ENCODE measurements at regions not wholly inside any gene's neighbourhood (a gene's known extent, or its start where the extent isn't known, plus 50 kb on each side); places are given as distances from the start of the nearest gene placed in this dataset.
"Not testable (repeated sequence)": the region's sequence is repeated elsewhere in the genome, so short reads cannot be mapped to it uniquely, and the experiment has no call there.

GRCh38 chr13:76829572-76830327 is 56.5 kb downstream of the KCTD12 start:
- H3K4me2 ChIP-seq: no peak overlapping the region
- H3K36me3 ChIP-seq: no peaks in the 10 kb centered on the region
- H4K20me1 ChIP-seq: no peaks in the 10 kb centered on the region
- H3K9me3 ChIP-seq: no peaks in the 10 kb centered on the region
- no peak for TF ChIP-seq Cebpa-rat (IDR thresholded peaks at IDR 0.05)
- no peaks in the 10 kb centered on the region for H3K27me3 ChIP-seq
- no peak overlapping the region for H3K4me3 ChIP-seq
- no peaks in the 10 kb centered on the region for H3K4me1 ChIP-seq
- H3K27ac ChIP-seq: no peak overlapping the region
- H3K9ac ChIP-seq: no peak overlapping the region

GRCh38 chr13:76828316-76828741 is 57.9 kb downstream of the KCTD12 start:
- no peaks in the 10 kb centered on the region for H4K20me1 ChIP-seq
- H3K4me1 ChIP-seq: no peaks in the 10 kb centered on the region
- no peak overlapping the region for H3K4me3 ChIP-seq
- H3K27me3 ChIP-seq: no peaks in the 10 kb centered on the region
- H3K9me3 ChIP-seq: no peaks in the 10 kb centered on the region
- H3K9ac ChIP-seq: no peak overlapping the region
- H3K4me2 ChIP-seq: no peak overlapping the region
- no peaks in the 10 kb centered on the region for H3K36me3 ChIP-seq
- no peak overlapping the region for H3K27ac ChIP-seq
- TF ChIP-seq Cebpa-rat (IDR thresholded peaks at IDR 0.05): no peak

GRCh38 chr13:76826527-76826926 is 59.7 kb downstream of the KCTD12 start:
- Histone ChIP-seq H3K4me2 (no peak overlapping the region), H3K9me3 (no peaks in the 10 kb centered on the region), H3K27ac (no peak overlapping the region), H4K20me1 (no peaks in the 10 kb centered on the region), H3K36me3 (no peaks in the 10 kb centered on the region), H3K4me1 (no peaks in the 10 kb centered on the region), H3K27me3 (no peaks in the 10 kb centered on the region), H3K9ac (no peak overlapping the region), H3K4me3 (no peak overlapping the region)
- no peak for TF ChIP-seq Cebpa-rat (IDR thresholded peaks at IDR 0.05)

GRCh38 chr13:76825430-76825829 is 60.8 kb downstream of the KCTD12 start:
- no peak for TF ChIP-seq Cebpa-rat (IDR thresholded peaks at IDR 0.05)
- Histone ChIP-seq H4K20me1 (no peaks in the 10 kb centered on the region), H3K9ac (no peak overlapping the region), H3K27ac (no peak overlapping the region), H3K36me3 (no peaks in the 10 kb centered on the region), H3K9me3 (no peaks in the 10 kb centered on the region), H3K4me1 (no peaks in the 10 kb centered on the region), H3K27me3 (no peaks in the 10 kb centered on the region), H3K4me2 (no peak overlapping the region), H3K4me3 (no peak overlapping the region)

- Histone ChIP-seq H4K20me1 (no peaks in the 10 kb centered on the region), H3K4me1 (no peaks in the 10 kb centered on the region), H3K9me3 (no peaks in the 10 kb centered on the region), H3K27me3 (no peaks in the 10 kb centered on the region), H3K4me3 (no peak overlapping the region), H3K36me3 (no peaks in the 10 kb centered on the region), H3K4me2 (no peak overlapping the region), H3K27ac (no peak overlapping the region), H3K9ac (no peak overlapping the region)
- no peak for TF ChIP-seq Cebpa-rat (IDR thresholded peaks at IDR 0.05)
These were observed 62.2 kb downstream of the KCTD12 start for GRCh38 chr13:76823969-76824368.

GRCh38 chr13:76822698-76823267 is 63.4 kb downstream of the KCTD12 start:
- Histone ChIP-seq H3K4me3 (no peak overlapping the region), H3K4me1 (no peaks in the 10 kb centered on the region), H3K4me2 (no peak overlapping the region), H3K9me3 (no peaks in the 10 kb centered on the region), H3K27ac (no peak overlapping the region), H3K36me3 (no peaks in the 10 kb centered on the region), H3K9ac (no peak overlapping the region), H3K27me3 (no peaks in the 10 kb centered on the region), H4K20me1 (no peaks in the 10 kb centered on the region)
- TF ChIP-seq Cebpa-rat (IDR thresholded peaks at IDR 0.05): no peak

GRCh38 chr13:76821222-76821621 is 65.0 kb downstream of the KCTD12 start:
- H3K4me2 ChIP-seq, H3K27me3 ChIP-seq, H3K9me3 ChIP-seq, H3K36me3 ChIP-seq, H3K9ac ChIP-seq, H3K4me3 ChIP-seq, H3K27ac ChIP-seq, H3K4me1 ChIP-seq, H4K20me1 ChIP-seq: not testable (repeated sequence)

GRCh38 chr13:76820759-76821158 is 65.4 kb downstream of the KCTD12 start:
- no peak for TF ChIP-seq Cebpa-rat (IDR thresholded peaks at IDR 0.05)
- no peak overlapping the region for H3K4me3 ChIP-seq
- no peak overlapping the region for H3K4me2 ChIP-seq
- no peaks in the 10 kb centered on the region for H3K9me3 ChIP-seq
- H3K27me3 ChIP-seq: no peaks in the 10 kb centered on the region
- no peaks in the 10 kb centered on the region for H3K36me3 ChIP-seq
- H4K20me1 ChIP-seq: no peaks in the 10 kb centered on the region
- H3K9ac ChIP-seq: no peak overlapping the region
- no peak overlapping the region for H3K27ac ChIP-seq
- H3K4me1 ChIP-seq: no peaks in the 10 kb centered on the region

GRCh38 chr13:76816394-76816793 is 69.8 kb downstream of the KCTD12 start:
- H3K9ac ChIP-seq: no peak overlapping the region
- TF ChIP-seq Cebpa-rat (IDR thresholded peaks at IDR 0.05): no peak
- no peaks in the 10 kb centered on the region for H3K27me3 ChIP-seq
- H3K4me1 ChIP-seq: no peaks in the 10 kb centered on the region
- no peak overlapping the region for H3K27ac ChIP-seq
- H3K9me3 ChIP-seq: no peaks in the 10 kb centered on the region
- H3K36me3 ChIP-seq: no peaks in the 10 kb centered on the region
- no peaks in the 10 kb centered on the region for H4K20me1 ChIP-seq
- H3K4me3 ChIP-seq: no peak overlapping the region
- no peak overlapping the region for H3K4me2 ChIP-seq

GRCh38 chr13:76815344-76815743 is 70.9 kb downstream of the KCTD12 start:
- Histone ChIP-seq H3K4me3 (no peak overlapping the region), H3K9me3 (no peaks in the 10 kb centered on the region), H3K36me3 (no peaks in the 10 kb centered on the region), H4K20me1 (no peaks in the 10 kb centered on the region), H3K27me3 (no peaks in the 10 kb centered on the region), H3K4me1 (no peaks in the 10 kb centered on the region), H3K9ac (no peak overlapping the region), H3K4me2 (no peak overlapping the region), H3K27ac (no peak overlapping the region)
- TF ChIP-seq Cebpa-rat (IDR thresholded peaks at IDR 0.05): no peak

Measured in BLaER1 (cell line).